DMS79 (cell line): ENCODE measurements at regions not wholly inside any gene's neighbourhood (a gene's known extent, or its start where the extent isn't known, plus 50 kb on each side); places are given as distances from the start of the nearest gene placed in this dataset.

Experiments used
- DNase-seq: peaks from one replicate; lab custom pipeline; 2025; lab: John Stamatoyannopoulos, UW

GRCh38 chr15:95503640-95504225 lies 826.8 kb upstream of the NR2F2 start:
- DNase-seq, result no peak

GRCh38 chr15:95511671-95512070 lies 818.8 kb upstream of the NR2F2 start:
- DNase-seq, result no peak

DNA sequence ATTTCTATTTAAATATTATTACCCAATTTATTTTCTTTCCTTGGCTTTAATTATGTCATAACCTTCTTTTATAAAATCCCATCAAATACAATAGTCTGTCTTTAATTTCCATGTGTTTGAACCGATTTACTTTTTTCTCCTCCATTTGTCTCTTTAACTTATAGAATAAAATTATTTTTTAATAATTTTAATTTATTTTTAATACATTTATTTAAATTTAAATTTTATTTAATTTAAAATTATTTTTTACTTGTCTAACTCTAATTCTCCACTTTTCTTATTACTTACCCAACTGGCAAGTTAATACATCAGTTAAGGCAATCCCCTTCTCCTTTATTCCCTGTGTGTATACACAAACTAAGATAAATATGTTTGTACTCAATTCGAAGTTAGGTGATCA lies 817.6 kb upstream of the NR2F2 start:
- no peak for DNase-seq

- DNase-seq, result no peak
Measured at GRCh38 chr15:95519887-95520286, 810.6 kb upstream of the NR2F2 start.

- DNase-seq, result no peak
Measured at GRCh38 chr15:95520511-95520910, 810.0 kb upstream of the NR2F2 start.

DNA sequence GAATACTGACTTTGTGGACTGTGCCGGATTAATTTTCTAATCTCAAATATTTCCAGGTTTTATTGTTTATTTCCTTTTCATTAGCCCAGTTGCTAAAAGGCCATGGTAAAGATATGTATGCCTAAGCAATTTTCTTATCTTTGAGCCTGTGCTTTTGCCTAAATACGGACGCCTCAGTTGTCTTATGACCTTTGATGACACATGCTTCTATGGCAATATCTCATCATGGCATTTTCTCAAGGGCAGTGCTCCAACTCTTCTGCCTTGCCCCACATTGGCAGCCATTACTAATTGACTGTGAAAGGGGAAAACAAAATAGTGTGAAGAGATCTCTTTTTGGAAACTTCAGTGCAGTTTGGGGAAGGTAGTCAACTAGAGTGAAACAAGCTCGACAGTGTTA lies 809.6 kb upstream of the NR2F2 start:
- no peak for DNase-seq

DNA sequence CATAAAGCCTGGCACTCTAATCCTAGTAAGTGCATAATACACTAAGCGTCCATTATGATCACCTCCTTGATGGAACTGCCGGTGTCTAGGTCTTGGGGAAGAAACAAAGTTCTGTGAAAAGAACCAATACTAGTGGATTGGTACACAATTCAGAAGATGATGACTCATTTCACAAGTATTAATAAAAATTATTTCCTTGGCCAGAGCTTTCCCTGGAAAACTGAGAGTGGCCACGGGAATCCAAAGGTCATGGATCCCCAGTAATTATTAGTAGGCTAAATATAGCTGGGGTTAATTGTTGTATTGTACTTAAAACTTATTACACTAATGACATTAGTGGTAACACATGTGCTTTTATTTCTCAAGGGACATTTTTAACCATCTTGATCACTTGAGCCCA lies 808.0 kb upstream of the NR2F2 start:
- DNase-seq, result no peak

DNA sequence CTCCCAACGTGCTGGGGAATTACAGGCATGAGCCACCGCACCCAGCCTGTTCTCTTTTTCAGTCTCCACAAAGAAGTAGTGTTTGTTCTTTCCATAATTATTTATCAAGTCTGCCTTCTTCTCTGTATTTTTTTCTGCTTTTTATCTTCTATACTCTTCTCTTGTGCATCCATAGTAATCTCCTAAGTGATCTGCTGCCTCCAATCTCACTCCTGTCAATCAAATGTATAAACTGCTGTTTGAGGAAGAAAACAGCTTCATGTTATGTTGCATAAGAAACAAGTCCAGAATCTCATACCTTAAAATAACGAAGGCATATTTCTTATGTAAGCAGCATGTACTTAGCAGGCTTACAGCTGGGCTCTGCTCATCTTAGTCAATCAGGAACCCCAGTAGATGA lies 801.6 kb upstream of the NR2F2 start:
- no peak for DNase-seq

DNA sequence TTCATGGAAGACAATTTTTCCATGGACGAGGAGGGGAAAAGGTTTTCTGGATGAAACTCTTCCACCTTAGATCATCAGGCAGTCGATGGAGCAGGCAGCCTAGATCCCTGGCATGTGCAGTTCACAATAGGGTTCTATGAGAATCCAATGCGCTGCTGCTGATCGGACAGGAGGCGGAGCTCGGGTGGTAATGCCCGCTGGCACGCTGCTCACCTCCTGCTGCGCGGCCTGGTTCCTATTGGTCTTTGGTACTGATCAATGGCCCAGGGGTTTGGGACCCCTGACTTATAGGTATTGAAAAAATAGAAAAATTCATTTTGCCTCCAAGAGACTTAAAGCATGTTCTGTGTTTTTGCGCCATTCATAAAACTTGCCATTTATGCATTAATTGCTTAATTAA lies 793.9 kb upstream of the NR2F2 start:
- DNase-seq, result no peak

DNA sequence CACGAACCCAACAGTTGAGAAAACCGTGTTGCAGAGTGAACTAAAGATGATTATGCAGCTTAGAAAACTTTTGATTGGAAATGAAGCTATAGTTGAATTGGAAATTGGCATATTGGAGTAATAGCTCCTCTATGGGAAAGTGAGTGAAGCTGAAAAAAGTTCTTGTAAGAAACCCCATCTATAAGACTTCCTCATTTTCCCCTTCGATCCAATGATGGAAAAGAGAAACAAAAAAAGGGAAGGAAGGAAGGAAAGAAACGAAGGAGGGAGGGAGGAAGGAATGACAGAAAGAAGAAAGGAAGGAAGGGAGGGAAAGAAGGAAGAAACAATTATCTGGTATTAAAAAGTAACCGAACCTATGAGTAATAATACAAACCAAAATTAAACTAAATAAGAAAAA lies 791.8 kb upstream of the NR2F2 start:
- DNase-seq, result no peak

GRCh38 chr15:95541301-95541700 lies 789.2 kb upstream of the NR2F2 start:
- no peak for DNase-seq

DNA sequence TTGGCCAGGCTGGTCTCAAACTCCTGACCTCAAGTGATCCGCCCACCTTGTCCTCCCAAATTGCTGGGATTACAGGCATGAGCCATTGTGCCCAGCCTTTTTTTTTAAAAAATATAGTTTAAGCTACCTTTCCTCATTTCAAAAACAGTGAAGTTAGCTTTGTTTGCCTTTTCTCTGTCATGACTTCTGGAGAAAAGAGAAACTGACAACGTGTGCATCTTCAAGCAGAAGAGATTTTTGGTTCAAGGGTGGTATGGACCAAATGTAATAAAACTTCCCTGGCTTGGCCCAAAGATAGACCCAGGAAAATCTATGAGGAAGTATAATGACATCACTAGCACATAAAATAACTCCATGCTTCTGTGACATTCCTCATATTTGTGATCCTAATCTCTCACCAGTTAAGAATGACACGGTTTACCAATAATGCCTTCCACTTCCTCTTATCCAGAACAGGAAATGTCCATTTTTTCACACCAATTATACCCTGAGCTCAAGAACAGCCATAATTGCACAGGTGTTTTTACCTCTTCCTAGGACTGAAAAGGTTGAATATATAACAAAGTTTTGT lies 781.2 kb upstream of the NR2F2 start:
- no peak for DNase-seq

- DNase-seq, result no peak
Measured at GRCh38 chr15:95550702-95551101, 779.8 kb upstream of the NR2F2 start.

GRCh38 chr15:95556225-95556624 lies 774.3 kb upstream of the NR2F2 start:
- no peak for DNase-seq

DNA sequence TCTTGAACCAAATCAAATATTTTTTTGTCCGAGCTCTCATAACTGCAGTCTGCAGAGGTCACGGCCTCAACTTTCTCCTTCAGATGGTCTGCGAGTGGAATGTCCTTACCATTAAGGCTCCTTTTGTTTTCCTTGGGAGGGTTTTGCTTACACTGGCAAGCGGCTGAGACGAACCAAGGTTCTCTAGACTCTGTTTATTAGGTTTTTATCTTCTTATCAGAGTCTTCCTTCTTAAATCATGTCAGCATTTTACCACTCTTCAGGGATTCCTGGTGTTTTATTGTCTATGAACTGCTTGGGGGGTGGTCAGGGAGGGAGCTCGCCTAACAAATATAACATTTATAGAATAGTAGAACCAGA lies 773.7 kb upstream of the NR2F2 start:
- DNase-seq, result no peak

GRCh38 chr15:95557226-95558046 lies 773.1 kb upstream of the NR2F2 start:
- no peak for DNase-seq

- no peak for DNase-seq
Measured at GRCh38 chr15:95558131-95558530, 772.4 kb upstream of the NR2F2 start.

DNA sequence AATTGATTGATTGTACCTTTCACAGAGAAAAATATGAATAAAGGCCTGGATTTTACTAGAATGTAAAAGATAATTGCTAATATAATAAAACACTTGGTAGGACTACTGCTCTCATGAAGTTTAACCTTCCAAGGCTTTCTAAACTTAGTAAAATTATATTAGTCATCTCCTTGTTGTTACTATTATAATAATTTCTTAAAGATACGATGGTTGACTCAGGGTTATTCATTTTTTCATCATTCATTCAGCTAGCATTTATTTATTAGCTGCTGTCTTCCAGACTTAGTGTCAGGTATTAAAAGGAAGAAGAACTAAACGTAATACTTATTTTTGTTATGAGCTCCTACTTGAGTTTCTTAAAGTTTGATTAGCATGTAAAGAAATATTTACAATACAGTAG lies 771.6 kb upstream of the NR2F2 start:
- DNase-seq, result no peak

DNA sequence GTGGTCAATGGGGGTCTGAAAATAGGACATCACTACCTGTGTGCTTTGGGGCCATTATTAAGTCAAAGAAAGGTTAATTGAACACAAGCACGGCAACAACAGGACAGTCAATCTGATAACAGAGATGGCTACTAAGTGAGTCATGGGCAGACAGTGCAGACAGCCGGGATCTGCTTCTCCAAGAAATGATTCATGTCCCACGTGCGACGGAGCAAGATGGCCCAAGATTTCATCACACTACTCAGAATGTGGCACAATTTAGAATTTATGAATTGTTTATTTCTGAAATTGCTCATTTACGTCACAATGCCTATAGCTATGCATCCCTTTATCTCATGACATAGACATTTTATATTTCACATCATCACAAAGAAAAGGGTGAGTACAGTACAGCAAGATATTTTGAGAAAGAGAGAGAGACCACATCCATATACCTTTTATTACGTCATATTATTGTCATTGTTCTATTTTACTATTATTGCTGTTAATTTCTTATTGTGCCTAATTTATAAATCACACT lies 770.6 kb upstream of the NR2F2 start:
- no peak for DNase-seq

DNA sequence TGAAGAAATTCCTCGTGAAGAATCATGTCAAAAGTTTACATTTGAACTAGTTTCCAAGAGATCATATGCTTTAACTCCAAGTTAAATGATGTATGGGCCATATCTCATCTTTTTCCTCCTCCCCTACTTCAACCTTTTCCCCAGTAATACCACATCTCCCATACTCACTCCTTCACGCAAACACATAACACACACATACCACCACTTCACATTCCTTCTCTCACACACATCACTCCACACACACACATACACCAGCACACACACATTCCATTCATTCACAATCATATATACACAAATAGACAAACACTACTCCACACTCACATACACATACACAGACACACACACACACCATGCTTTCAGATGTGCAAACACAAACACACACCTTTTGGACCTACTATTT lies 769.0 kb upstream of the NR2F2 start:
- no peak for DNase-seq

GRCh38 chr15:95563634-95564033 lies 766.9 kb upstream of the NR2F2 start:
- DNase-seq, result no peak

DNA sequence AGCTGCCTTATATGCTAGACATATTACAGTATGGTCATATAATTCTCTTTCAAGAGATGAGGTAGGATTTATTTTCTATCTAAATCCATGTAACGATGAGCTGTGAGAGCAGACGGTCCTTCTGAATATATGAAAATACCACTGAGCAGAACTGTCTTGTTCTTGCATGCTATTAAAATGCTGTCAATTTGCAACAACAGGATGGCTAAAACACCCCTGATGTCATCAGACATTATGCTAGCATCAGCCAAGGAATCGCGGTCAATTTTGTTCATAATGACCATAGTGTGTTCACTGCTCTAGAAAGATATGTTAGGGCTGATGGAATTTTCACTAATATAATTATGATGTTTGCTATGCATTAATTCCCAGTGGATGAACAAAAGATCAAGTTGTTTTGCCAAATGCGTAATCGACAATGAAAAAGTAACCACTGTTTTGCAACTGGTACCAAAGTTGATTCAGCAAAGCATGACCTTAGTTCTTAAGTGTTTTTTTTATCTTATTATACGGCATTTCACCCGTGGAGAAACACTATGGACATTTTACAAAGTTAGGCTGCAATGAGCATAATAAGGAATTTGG lies 765.4 kb upstream of the NR2F2 start:
- DNase-seq, result no peak

GRCh38 chr15:95565690-95566089 lies 764.8 kb upstream of the NR2F2 start:
- DNase-seq, result no peak
